ENCODE measurements at regions not wholly inside any gene's neighbourhood (a gene's known extent, or its start where the extent isn't known, plus 50 kb on each side); places are given as distances from the start of the nearest gene placed in this dataset.

DNA sequence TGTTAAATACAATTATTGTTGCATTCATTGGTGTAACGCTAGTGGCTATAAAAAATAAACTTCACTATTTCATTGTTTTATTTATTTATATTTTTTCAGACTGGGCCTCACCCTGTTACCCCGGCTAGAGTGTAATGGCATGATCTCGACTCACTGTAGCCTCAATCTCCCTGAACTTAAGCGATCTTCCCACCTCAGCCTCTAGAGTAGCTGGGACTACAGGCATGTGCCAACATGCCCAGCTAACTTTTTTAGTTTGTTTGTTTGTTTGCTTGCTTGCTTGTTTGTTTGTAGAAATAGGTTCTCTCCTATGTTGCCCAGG is 387.4 kb upstream of the PTBP2 start:
- no peak for DNase-seq (ENCODE audit: low spot score)
- Histone ChIP-seq H3K27ac (ENCODE audit: low read depth in 1 of 2, low read length in 2 of 2) (peak overlapping the region; percentile 41 to 52), H3K9me3 (ENCODE audit: control insufficient read depth in 4 of 4, low read length in 3 of 4) (no peaks in the 10 kb centered on the region), H3K4me1 (ENCODE audit: control insufficient read depth in 4 of 4, insufficient read depth in 4 of 4, low read length in 3 of 4) (peaks cover 0 to 15% (median 5%) of the 10 kb centered on the region in 4 donors), H3K4me3 (ENCODE audit: low read depth in 1 of 3, low read length in 3 of 3) (no peak overlapping the region), H3K36me3 (ENCODE audit: control insufficient read depth in 4 of 4, insufficient read depth in 3 of 4, low read depth in 1 of 4, low read length in 3 of 4) (no peaks in the 10 kb centered on the region), H3K9ac (ENCODE audit: low read depth in 1 of 2, low read length in 2 of 2) (no peak overlapping the region), H3K27me3 (ENCODE audit: control insufficient read depth in 4 of 4, insufficient read depth in 4 of 4, low read length in 3 of 4) (no peaks in the 10 kb centered on the region)
- TF ChIP-seq JUND (IDR thresholded peaks at IDR 0.05) (no peak), FOXA1 (IDR thresholded peaks at IDR 0.05) (no peak), SP1 (IDR thresholded peaks at IDR 0.05) (no peak), FOXA2 (IDR thresholded peaks at IDR 0.05) (no peak), GABPA (IDR thresholded peaks at IDR 0.05 in 1 of 2, conservative IDR thresholded peaks at IDR 0.05 in 1 of 2) (no peak), TAF1 (conservative IDR thresholded peaks at IDR 0.05) (no peak), EGR1 (IDR thresholded peaks at IDR 0.05; ENCODE audit: low read depth in 2 of 2) (no peak)
- TF ChIP-seq, protein P1, sequence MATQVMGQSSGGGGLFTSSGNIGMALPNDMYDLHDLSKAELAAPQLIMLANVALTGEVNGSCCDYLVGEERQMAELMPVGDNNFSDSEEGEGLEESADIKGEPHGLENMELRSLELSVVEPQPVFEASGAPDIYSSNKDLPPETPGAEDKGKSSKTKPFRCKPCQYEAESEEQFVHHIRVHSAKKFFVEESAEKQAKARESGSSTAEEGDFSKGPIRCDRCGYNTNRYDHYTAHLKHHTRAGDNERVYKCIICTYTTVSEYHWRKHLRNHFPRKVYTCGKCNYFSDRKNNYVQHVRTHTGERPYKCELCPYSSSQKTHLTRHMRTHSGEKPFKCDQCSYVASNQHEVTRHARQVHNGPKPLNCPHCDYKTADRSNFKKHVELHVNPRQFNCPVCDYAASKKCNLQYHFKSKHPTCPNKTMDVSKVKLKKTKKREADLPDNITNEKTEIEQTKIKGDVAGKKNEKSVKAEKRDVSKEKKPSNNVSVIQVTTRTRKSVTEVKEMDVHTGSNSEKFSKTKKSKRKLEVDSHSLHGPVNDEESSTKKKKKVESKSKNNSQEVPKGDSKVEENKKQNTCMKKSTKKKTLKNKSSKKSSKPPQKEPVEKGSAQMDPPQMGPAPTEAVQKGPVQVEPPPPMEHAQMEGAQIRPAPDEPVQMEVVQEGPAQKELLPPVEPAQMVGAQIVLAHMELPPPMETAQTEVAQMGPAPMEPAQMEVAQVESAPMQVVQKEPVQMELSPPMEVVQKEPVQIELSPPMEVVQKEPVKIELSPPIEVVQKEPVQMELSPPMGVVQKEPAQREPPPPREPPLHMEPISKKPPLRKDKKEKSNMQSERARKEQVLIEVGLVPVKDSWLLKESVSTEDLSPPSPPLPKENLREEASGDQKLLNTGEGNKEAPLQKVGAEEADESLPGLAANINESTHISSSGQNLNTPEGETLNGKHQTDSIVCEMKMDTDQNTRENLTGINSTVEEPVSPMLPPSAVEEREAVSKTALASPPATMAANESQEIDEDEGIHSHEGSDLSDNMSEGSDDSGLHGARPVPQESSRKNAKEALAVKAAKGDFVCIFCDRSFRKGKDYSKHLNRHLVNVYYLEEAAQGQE (IDR thresholded peaks at IDR 0.05) = no peak
- WGBS = 67% methylated on average over 4 of the region's 4 CpGs

DNA sequence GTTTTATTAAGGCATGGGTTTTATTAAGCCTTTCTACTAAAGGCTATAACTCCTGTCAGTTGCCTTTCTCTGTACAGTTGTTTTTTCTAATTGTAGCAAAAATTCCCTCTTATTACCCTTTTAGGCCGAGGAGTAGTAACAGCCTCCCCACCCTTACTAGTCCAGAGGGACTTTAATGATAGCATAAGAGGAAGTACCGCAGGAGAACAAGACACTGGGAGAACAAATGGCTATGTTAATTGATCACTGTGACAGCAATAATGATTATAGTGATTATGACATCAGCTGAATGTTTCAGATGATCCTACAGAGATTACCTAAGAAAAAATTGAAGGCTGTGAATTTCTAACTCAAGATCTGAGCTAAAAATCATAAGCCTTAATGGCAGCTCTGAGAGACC is 383.0 kb upstream of the PTBP2 start:
- peaks cover 0 to 12% (median 5%) of the 10 kb centered on the region in 4 donors for H3K4me1 ChIP-seq (ENCODE audit: control insufficient read depth in 4 of 4, insufficient read depth in 4 of 4, low read length in 3 of 4)
- no peaks in the 10 kb centered on the region for H3K36me3 ChIP-seq (ENCODE audit: control insufficient read depth in 4 of 4, insufficient read depth in 3 of 4, low read depth in 1 of 4, low read length in 3 of 4)
- no peak overlapping the region for H3K9ac ChIP-seq (ENCODE audit: low read depth in 1 of 2, low read length in 2 of 2)
- H3K27me3 ChIP-seq (ENCODE audit: control insufficient read depth in 4 of 4, insufficient read depth in 4 of 4, low read length in 3 of 4) = no peaks in the 10 kb centered on the region
- DNase-seq (ENCODE audit: low spot score) = no peak
- no peak overlapping the region for H3K27ac ChIP-seq (ENCODE audit: low read depth in 1 of 2, low read length in 2 of 2)
- H3K9me3 ChIP-seq (ENCODE audit: control insufficient read depth in 4 of 4, low read length in 3 of 4) = no peaks in the 10 kb centered on the region
- TF ChIP-seq HNF4G (IDR thresholded peaks at IDR 0.05) (no peak), GABPA (IDR thresholded peaks at IDR 0.05 in 1 of 2, conservative IDR thresholded peaks at IDR 0.05 in 1 of 2) (no peak), HNF4A (conservative IDR thresholded peaks at IDR 0.05) (no peak), FOXA2 (IDR thresholded peaks at IDR 0.05) (no peak)
- TF ChIP-seq, protein P2, sequence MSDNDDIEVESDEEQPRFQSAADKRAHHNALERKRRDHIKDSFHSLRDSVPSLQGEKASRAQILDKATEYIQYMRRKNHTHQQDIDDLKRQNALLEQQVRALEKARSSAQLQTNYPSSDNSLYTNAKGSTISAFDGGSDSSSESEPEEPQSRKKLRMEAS (IDR thresholded peaks at IDR 0.05) = no peak
- TF ChIP-seq, protein P3, sequence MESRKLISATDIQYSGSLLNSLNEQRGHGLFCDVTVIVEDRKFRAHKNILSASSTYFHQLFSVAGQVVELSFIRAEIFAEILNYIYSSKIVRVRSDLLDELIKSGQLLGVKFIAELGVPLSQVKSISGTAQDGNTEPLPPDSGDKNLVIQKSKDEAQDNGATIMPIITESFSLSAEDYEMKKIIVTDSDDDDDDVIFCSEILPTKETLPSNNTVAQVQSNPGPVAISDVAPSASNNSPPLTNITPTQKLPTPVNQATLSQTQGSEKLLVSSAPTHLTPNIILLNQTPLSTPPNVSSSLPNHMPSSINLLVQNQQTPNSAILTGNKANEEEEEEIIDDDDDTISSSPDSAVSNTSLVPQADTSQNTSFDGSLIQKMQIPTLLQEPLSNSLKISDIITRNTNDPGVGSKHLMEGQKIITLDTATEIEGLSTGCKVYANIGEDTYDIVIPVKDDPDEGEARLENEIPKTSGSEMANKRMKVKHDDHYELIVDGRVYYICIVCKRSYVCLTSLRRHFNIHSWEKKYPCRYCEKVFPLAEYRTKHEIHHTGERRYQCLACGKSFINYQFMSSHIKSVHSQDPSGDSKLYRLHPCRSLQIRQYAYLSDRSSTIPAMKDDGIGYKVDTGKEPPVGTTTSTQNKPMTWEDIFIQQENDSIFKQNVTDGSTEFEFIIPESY (IDR thresholded peaks at IDR 0.05) = no peak
- WGBS = 91% methylated on average over 2 of the region's 2 CpGs
- H3K4me3 ChIP-seq (ENCODE audit: low read depth in 1 of 3, low read length in 3 of 3) = no peak overlapping the region

DNA sequence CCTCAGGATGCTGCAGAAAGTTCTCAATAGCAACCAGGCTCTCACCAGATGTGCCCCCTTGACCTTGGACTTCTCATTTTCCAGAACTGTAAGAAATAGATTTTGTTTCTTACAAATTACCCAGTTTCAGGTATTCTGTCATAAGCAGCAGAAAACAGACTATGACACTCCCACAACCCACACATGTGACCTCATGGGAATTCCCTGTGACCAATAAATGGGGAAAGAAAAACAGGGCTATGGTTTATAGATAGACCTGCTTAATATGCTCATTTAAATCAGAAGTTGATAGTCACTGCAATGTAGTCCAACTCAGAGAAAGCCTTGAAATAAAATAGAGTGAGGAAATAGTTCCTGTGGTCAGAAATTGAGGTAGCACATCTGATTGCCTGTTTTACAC is 380.9 kb upstream of the PTBP2 start:
- H3K27me3 ChIP-seq (ENCODE audit: control insufficient read depth in 4 of 4, insufficient read depth in 4 of 4, low read length in 3 of 4) = no peaks in the 10 kb centered on the region
- no peak overlapping the region for H3K4me3 ChIP-seq (ENCODE audit: low read depth in 1 of 3, low read length in 3 of 3)
- H3K9me3 ChIP-seq (ENCODE audit: control insufficient read depth in 4 of 4, low read length in 3 of 4) = no peaks in the 10 kb centered on the region
- no peaks in the 10 kb centered on the region for H3K4me1 ChIP-seq (ENCODE audit: control insufficient read depth in 4 of 4, insufficient read depth in 4 of 4, low read length in 3 of 4)
- H3K9ac ChIP-seq (ENCODE audit: low read depth in 1 of 2, low read length in 2 of 2) = no peak overlapping the region
- no peaks in the 10 kb centered on the region for H3K36me3 ChIP-seq (ENCODE audit: control insufficient read depth in 4 of 4, insufficient read depth in 3 of 4, low read depth in 1 of 4, low read length in 3 of 4)
- DNase-seq (ENCODE audit: low spot score) = no peak
- H3K27ac ChIP-seq (ENCODE audit: low read depth in 1 of 2, low read length in 2 of 2) = no peak overlapping the region
- TF ChIP-seq, protein P2 (IDR thresholded peaks at IDR 0.05) = no peak
- TF ChIP-seq SP1 (IDR thresholded peaks at IDR 0.05) (no peak), HNF4A (conservative IDR thresholded peaks at IDR 0.05) (no peak), FOXA1 (IDR thresholded peaks at IDR 0.05) (no peak), YY1 (IDR thresholded peaks at IDR 0.05) (no peak), FOXA2 (IDR thresholded peaks at IDR 0.05) (no peak), RAD21 (IDR thresholded peaks at IDR 0.05) (no peak), EGR1 (IDR thresholded peaks at IDR 0.05; ENCODE audit: low read depth in 2 of 2) (no peak), NR2F2 (IDR thresholded peaks at IDR 0.05) (no peak), GABPA (IDR thresholded peaks at IDR 0.05 in 1 of 2, conservative IDR thresholded peaks at IDR 0.05 in 1 of 2) (no peak)
- TF ChIP-seq, protein P1 (IDR thresholded peaks at IDR 0.05) = no peak
- TF ChIP-seq, protein P3 (IDR thresholded peaks at IDR 0.05) = no peak

Data from liver (tissue), 7 donors.